Left hindlimb (tissue), 1 donor: ENCODE measurements at regions not wholly inside any gene's neighbourhood (a gene's known extent, or its start where the extent isn't known, plus 50 kb on each side); places are given as distances from the start of the nearest gene placed in this dataset.

Experiments used
- DNase-seq: peaks from one replicate; pipeline ENCODE4 v3.0.0-alpha.2; 2018

- DNase-seq, result no peak
These were observed 52.9 kb upstream of the BCL2L14 start for GRCh38 chr12:12017798-12018197.

- peak; percentile 63 for DNase-seq
These were observed 52.3 kb upstream of the BCL2L14 start for GRCh38 chr12:12018454-12018853.

DNA sequence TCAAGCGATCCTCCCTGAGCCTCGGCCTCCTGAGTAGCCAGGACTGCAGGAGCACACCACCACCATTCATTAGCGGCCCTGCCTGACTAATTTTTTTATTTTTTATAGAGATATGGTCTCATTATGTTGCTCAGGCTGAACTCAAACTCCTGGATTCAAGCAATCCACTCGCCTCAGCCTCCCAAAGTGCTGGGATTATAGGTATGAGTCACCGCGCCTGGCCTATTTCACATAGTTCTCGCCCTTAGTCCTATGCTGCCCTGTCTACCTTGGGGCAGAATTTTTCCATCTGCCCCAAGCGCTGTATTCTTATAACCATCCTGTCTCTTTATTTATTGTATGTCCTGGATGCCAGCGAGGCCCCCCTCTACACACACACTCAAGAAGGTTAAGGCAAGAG lies 50.9 kb upstream of the BCL2L14 start:
- DNase-seq, result no peak

- no peak for DNase-seq
These were observed 50.0 kb upstream of the BCL2L14 start for GRCh38 chr12:12020762-12021161.
